PC-9 (cell line): ENCODE measurements at regions not wholly inside any gene's neighbourhood (a gene's known extent, or its start where the extent isn't known, plus 50 kb on each side); places are given as distances from the start of the nearest gene placed in this dataset.

Experiments
- EZH2 ChIP-seq: fragments of 200-600 bp; sonication (generic); IDR thresholded peaks from 2 replicates; pipeline ENCODE4 v1.8.0; 2017; ENCODE audit warnings: antibody characterized with exemption, low read depth
- TF ChIP-seq, protein P1 (sequence below): fragments of 200-600 bp; sonication (generic); conservative IDR thresholded peaks from 2 replicates; pipeline ENCODE4 v1.6.1; 2017; ENCODE audit warnings: mixed run types, antibody characterized with exemption, mild to moderate bottlenecking, moderate library complexity

DNA sequence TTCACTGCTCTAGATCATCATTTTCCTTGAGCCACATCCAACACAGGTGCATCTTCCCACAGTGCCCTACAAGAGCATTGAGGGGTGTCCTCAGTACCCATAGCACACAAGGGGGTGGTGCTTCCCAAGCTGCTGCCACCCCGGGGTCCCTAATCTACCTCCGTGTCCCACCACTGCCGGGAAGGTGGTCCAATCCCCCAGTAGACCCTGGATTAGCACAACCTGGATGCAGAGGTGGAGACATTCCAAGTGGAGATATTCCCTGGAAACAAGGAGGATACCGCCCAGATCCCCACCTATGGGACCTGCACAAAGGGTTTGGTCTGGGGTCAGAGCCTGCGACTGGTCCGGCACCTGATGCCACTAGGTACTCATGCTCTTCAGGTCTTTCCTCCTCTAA, 284.8 kb upstream of the PPP2R2D start:
- TF ChIP-seq, protein P1, sequence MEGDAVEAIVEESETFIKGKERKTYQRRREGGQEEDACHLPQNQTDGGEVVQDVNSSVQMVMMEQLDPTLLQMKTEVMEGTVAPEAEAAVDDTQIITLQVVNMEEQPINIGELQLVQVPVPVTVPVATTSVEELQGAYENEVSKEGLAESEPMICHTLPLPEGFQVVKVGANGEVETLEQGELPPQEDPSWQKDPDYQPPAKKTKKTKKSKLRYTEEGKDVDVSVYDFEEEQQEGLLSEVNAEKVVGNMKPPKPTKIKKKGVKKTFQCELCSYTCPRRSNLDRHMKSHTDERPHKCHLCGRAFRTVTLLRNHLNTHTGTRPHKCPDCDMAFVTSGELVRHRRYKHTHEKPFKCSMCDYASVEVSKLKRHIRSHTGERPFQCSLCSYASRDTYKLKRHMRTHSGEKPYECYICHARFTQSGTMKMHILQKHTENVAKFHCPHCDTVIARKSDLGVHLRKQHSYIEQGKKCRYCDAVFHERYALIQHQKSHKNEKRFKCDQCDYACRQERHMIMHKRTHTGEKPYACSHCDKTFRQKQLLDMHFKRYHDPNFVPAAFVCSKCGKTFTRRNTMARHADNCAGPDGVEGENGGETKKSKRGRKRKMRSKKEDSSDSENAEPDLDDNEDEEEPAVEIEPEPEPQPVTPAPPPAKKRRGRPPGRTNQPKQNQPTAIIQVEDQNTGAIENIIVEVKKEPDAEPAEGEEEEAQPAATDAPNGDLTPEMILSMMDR: no peak
- no peak for TF ChIP-seq EZH2
